Stimulated activated CD4-positive, alpha-beta T cell treated with anti-CD3 and anti-CD28 coated beads, Interleukin-2, amount 100 ng/mL, for 24 hours (primary cell): ENCODE measurements at regions not wholly inside any gene's neighbourhood (a gene's known extent, or its start where the extent isn't known, plus 50 kb on each side); places are given as distances from the start of the nearest gene placed in this dataset.
"Not testable (repeated sequence)": the region's sequence is repeated elsewhere in the genome, so short reads cannot be mapped to it uniquely, and the experiment has no call there.

ENCODE experiments used
- DNase-seq, 2 donors: peaks; one replicate each; pipeline ENCODE4 v3.0.0-alpha.2; 2020

DNA sequence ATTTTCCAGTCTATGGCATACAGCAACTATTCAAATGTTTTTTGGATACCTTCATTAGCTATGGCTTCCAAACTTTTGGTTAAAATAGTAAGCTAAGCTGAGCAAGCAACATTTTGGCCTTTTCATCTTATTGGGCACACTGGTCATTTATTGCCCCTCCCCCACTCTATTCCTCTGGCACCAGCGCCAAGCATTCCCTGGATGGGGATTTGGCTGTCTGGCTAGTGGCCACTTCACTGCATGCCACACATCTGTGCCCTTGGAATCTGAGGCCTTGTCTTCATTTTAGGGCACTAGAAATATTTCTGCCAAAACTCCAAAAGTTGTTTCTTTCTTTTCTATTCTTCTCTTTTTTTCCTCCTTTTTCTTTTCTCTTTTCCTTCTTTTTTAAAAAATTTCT, 305.8 kb upstream of the POTED start:
- not testable (repeated sequence) for DNase-seq

DNA sequence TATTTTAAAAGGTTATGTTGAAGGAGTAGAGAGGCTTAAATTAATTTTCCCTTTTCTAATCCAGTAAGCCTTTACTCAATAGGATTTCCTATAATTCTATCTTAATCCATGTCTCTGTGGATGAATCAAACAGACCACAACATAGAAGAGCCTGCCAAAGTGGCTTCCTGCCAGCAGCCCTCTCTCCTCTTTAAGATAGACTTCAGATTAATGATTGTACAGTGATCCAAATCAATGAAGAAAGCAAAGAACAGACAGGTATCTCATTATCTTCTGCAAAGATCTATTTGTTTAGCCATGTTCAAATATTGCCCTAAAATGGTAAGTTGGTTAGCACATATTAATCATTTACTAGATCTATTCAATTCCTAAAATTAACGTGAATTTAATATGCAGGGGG, 304.7 kb upstream of the POTED start:
- DNase-seq: not testable (repeated sequence)

DNA sequence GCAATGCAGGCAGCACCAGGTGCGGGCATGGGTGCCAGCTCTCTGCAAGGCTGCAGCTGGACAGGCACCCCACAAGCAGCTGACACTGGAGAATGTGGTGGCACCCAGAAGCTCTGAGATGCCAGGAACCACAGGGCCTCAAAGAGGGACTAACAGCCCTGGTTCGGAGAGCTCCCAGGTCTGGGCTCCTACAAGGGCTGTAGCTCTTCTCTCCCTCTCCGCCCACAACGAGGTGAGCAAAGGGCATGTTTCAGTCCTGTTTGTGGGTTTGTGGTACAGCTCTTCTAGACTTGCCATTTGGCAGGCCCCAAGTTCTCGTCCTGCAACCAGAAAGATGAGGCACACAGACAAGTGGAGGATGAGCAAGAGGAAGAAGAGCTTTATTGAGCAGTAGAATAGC, 299.5 kb upstream of the POTED start:
- not testable (repeated sequence) for DNase-seq

DNA sequence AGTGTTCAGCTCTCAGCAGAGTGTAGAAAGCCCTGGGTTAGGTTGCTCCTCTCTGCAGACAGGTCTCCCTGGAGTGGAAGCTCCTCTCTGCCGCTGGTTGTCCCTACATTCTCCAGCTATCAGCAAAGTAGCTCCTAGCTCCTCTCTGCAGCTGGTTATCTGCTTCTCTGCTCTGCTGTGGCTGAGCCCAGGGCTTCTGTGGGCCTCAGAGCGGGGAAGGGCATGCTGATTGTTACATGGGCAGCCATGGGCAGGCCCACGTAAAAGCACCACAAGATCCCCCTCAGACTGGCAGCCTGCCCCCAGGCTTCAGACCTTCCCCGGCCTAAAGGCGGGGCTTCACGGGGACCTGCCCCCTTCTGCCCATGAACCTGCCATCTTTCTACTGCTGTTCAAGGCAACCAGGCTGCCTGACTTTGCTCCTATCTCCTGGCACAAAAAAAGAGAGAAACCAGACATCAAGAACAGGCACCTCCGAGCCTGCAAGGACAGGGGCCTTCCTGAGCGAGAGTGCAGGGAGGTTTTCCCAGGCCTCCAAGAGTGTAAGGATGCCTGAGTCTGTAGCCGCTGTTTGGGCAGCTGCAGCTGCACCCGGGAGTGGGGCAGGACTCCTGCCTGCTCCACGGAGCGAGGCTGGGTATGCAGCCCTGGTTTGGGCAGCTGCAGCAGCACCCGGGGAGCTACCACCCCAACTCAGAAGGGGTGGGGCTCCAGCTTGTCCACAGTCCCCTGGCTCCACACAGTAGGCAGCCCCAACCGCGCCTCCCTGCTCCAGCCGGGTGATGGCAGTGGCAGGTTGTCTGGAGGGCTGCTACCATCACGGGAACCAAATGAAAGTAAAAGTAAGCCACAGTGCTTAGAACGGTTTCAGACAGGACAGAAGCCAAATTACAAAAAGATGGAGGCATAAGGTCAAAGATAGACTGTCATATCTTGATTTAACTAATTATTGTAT, 298.7 kb upstream of the POTED start:
- DNase-seq: not testable (repeated sequence)

DNA sequence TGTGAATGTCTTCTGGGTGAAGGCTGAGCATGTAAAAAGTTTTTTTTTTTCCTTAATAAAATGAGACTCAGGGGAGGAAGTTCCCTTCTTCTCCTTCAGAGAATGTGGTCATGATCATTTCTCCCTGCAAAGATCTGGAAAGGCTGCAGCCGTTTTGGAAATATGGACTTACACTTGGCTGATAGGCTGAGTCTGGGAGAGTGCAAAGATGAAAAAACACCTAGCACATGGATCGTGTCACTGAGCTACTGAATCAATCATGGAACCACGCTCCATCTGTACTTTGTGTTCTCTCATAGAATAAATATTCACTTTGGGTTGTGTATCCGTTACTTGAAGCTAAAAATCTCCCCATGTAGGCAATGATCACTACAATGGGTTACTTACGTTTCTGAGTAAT, 290.9 kb upstream of the POTED start:
- DNase-seq: not testable (repeated sequence)

DNA sequence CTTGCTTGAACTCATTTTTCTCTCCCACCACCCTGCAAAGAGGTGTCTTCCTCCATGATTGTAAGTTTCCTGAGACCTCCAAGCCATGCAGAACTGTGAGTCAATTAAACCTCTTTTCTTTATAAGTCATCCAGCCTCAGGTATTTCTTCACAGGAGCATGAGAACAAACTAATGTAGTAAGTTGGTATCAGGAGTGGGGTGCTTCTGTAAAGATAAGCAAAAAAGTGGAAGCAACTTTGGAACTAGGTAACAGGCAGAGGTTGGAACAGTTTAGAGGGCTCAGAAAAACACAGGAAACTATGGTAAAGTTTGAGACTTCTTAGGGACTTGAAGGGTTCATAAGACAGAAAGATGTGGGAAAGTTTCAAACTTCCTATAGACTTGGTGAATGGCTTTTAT, 287.7 kb upstream of the POTED start:
- not testable (repeated sequence) for DNase-seq

DNA sequence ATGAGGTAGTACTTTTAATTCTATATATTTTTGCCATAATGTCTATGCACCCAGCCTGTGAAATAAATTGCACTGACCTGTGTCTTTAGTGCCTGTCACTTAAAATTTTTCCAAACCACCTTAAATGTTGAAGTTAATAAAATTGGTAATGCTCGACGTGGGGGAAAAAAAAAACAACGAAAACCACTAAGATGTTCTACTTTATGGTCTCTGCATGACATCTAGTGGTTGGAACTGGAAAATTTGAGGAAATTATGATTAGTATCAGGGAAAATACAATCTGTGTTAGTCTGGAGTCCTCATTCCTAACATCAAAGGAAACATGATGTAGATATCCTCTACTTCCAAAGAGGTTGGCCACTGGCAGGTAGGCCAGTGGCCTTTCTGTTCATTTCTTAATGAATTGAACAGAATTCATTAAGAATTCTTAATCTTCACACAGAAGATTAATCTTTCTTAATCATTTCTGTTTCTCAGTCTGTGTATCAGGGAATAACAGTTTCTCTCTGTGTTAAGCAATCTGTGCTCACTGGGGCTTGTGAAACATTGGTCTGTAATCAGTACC, 268.8 kb upstream of the POTED start:
- not testable (repeated sequence) for DNase-seq

DNA sequence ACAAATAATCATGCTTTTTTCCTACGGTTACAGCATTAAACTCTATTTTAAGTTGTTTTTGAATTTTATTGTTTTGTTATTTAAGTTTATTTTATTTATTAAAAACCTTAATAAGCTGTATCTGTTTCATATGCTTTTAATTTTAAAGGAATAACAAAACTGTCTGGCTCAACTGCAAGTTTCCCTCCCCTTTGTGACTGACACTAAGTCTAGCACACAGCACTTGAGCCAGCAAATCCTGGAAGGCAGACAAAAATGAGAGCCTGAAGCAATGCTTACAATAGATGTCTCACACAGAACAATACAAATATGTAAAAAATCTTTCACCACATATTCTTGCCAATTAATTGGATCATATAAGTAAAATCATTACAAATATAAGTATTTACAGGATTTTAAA, 258.1 kb upstream of the POTED start:
- DNase-seq: not testable (repeated sequence)

DNA sequence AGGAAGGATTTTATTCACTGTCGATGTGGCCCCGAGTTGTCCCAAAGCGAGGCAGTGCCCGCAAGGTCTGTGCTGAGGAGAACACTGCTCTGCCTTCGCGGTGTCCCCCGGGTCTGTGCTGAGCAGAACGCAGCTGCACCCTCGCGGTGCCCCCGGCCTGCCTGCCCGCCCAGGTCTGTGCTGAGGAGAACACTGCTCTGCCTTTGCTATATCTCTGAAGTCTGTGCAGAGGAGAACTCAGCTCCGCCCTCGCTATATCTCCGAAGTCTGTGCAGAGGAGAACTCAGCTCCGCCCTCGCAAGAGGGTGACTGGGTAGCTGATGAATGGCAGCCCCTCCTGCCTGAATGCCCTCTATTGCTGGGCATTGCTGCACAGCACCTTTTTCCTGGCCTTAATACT, 249.4 kb upstream of the POTED start:
- DNase-seq: not testable (repeated sequence)

DNA sequence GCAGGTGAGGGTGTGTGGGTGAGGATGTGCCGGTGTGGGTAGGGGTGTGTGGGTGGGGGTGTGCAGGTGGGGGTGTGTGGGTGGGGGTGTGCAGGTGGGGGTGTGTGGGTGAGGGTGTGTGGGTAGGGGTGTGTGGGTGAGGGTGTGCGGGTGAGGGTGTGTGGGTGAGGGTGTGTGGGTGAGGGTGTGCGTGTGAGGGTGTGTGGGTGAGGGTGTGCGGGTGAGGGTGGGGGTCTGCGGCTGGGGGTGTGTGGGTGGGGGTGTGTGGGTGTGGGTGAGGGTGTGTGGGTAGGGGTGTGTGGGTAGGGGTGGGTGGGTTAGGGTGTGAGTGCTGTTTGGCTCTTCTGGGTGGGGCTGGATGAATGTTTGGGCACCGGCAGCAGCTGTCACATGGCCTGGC, 241.4 kb upstream of the POTED start:
- no peak for DNase-seq

DNA sequence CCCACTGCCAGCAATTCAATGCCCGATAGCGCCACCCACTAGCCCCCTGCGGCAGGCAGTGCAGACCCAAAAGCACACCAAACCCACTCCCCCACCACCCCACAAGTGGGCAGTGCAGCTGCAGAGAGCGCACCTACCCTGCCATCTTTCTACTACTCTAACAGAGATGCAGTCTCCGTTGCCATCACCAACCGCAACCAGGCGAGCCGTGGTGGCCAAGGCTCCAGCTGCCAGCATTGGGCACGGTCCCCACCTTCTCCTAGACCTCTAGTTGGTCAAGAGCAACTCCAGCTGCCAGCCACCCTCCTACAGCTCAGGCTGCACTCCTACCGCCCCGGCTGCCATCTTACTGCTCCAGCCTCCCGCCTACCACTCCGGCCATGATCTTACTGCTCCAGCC, 236.9 kb upstream of the POTED start:
- not testable (repeated sequence) for DNase-seq

DNA sequence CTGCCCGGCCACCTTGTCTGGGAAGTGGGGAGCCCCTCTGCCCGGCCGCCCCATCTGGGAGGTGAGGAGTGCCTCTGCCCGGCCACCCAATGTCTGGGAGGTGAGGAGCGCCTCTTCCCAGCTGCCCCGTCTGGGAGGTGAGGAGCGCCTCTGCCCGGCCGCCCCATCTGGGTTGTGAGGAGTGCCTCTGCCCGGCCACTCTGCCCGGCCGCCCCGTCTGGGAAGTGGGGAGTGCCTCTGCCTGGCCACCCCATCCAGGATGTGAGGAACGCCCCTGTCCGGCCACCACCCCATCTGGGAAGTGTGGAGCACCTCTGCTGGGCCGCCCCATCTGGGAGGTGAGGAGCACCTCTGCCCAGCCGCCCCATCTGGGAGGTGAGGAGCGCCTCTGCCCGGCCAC, 230.6 kb upstream of the POTED start:
- DNase-seq: not testable (repeated sequence)

DNA sequence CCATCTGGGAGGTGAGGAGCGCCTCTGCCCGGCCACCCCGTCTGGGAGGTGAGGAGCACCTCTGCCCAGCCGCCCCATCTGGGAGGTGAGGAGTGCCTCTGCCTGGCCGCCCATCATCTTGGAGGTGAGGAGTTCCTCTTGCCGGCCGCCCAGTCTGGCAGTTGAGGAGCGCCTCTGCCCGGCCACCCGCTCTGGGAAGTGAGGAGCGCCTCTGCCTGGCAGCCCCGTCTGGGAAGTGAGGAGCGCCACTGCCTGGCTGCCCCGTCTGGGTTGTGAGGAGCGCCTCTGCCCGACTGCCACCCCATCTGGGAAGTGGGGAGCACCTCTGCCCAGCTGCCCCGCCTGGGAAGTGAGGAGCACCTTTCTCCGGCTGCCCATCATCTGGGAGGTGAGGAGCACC, 230.0 kb upstream of the POTED start:
- not testable (repeated sequence) for DNase-seq

DNA sequence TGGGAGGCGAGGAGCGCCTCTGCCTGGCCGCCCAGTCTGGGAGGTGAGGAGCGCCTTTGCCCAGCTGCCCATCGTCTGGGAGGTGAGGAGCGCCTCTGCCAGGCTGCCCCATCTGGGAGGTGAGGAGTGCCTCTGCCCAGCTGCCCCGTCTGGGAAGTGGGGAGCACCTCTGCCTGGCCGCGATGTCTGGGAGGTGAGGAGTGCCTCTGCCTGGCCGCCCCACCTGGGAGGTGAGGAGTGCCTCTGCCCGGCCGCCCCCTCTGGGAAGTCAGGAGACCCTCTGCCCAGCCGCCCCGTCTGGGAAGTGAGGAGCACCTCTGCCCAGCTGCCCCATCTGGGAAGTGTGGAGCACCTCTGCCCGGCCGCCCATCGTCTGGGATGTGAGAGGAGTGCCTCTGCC, 229.0 kb upstream of the POTED start:
- not testable (repeated sequence) for DNase-seq

DNA sequence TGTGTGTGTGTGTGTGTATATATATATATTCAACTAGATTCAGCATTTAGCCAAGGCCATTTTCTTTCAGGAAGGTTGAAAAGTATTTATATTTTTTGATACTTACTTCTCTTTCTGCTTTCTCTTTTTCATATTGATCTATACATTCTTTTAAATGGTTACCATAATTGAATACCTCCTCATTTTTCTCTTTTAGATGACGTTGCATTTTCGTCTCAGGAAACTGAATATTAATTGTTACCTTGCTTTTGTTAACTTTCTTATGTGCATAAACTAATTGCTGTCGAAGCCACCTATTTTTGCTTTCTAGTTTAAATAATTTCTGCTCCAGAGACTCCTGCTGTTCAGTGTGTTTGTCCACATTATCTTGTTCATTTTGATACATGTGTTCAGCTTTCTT, 225.4 kb upstream of the POTED start:
- not testable (repeated sequence) for DNase-seq

DNA sequence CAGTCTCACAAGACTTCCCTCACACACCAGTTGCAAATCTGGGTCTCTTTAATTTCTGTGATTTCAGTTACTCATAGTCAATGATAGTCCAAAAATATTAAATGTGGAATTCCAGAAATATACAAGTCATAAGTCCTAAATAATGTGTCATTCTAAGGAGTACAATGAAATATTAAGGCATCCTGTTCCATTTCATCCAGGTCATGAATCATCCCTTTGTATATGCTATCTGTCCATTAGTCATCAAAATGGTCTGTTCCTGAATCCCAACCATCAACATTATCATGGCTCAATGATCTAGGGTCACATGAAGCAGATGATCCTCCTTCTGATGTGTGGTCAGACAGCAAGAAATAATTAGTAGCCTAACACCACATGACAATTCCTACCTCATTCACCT, 200.4 kb upstream of the POTED start:
- not testable (repeated sequence) for DNase-seq

DNA sequence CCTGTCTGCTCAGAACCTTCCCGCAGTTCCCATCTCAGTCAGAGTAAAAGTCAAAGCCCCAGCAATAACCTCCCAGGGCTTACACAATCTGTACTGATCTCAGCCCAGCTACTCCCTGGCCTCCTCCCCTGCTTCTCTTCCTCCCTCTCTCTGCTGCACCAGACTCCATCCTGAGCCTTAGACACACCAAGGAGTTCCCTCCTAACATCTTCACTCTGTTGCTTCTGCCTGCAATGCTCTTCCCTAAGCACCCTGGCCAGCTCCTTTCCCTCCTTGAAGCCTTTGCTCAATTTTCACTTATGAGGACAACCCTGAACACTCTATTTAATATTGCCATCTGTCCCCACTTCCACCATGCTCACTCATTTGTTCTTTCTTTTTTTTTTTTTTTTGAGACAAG, 173.7 kb upstream of the POTED start:
- not testable (repeated sequence) for DNase-seq

DNA sequence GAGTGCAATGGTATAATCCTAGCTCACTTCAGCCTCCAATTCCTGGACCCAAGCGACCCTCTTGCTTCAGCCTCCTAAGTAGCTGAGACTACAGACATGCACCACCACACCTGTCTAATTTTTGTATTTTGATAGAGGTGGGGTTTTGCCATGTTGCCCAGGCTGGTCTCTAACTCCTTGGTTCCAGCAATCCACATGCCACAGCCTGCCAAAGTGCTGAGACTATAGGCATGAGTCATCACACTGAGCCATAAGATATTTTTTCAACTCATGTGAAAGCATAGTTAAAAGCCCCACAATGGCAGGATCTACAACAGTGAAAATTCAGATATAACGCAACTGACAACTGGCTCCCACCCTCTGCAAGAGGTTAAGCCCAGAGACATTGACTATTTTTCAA, 161.8 kb upstream of the POTED start:
- DNase-seq: not testable (repeated sequence)

DNA sequence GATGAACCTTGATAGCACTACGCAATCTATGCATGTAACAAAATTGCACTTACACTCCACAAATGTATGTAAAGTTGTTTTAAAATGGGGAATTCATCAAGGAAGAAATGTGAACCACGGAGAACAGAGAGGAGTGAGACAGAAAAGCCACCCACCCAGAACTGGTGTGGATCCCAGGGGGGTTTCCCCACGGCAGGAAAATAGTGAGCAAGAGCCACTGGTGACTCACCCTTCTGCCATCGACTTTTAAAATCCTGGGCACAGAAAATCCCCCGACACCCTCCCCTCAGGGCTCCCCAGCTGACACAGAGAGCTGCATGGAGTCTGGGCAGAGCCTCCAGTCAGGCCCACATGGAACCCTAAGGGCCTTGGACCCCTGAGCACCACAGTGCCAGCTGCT, 146.0 kb upstream of the POTED start:
- DNase-seq: peak; percentile 2 to 16
